Fibroblast of villous mesenchyme (primary cell): ENCODE measurements at regions not wholly inside any gene's neighbourhood (a gene's known extent, or its start where the extent isn't known, plus 50 kb on each side); places are given as distances from the start of the nearest gene placed in this dataset.

Experiments
- DNase-seq: peaks from one replicate; pipeline ENCODE4 v3.0.0-alpha.2; 2010; ENCODE audit warnings: low read depth
- H3K4me3 ChIP-seq: 2 replicates; pipeline ENCODE4 v1.5.1; 2011; ENCODE audit warnings: low read depth, mild to moderate bottlenecking, low read length
- CTCF ChIP-seq: IDR thresholded peaks from 2 replicates; pipeline ENCODE4 v1.5.1; 2012; ENCODE audit warnings: low read depth, mild to moderate bottlenecking, low read length; ENCODE audit not compliant: insufficient read depth

DNA sequence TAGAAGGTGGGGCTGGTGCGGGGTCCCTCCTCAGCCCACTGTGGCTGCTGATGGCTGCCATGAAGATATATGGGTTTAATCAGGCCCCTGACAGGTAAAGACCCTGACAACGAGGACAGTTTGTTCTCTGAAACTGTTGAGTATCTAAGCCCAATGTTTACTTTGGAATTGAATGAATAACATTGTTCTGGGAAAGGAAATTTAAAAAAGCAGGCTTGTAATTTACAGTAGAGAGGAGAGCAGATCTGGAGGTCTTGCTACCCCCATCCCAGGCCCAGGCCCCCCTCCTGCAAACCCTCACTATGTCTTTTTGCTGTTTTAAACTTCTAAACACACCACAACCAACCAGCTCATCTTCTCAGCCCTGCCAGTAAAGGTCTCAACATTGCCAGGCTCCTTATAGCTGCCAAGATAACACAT, 171.3 kb downstream of the CDC5L start:
- H3K4me3 ChIP-seq: no peak overlapping the region
- DNase-seq: no peak
- TF ChIP-seq CTCF: no peak

DNA sequence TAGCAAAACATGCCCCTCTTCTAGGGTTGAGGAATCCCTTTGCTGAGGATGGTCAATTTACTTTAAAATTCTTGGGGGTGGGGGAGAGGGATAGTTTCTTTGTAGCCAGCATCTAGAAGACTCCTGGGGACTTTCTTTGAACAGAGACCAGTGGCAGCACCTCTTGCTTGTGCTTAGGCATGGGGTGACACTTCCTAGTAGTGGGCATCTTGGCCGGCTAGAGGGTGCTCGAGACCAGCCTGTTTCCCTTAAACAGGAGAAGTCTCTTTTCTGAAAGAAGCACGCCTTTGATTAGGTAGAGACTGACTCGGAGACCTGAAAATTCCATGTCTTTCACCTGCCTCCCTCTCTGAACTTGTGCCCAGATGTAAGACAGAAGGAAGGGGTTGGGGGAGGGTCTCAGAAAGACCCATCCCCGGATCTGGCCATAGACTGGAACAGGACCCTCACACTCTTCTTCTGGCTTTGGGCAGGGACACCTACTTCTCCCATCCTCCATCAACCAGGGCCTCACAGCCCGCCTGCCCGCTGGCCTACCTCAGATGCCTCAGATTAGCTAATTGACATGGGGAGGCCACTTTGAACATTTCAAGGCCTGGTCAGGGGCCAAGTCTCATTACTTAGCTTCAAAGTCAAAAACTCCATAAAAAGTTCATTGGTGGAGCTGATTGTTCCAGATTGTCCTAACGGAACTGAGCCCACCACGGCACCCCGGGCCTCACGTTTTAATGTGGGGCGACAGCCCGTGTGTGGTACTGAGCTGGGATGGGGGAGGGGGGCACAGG, 172.2 kb downstream of the CDC5L start:
- no peak for TF ChIP-seq CTCF
- H3K4me3 ChIP-seq: no peak overlapping the region
- no peak for DNase-seq

DNA sequence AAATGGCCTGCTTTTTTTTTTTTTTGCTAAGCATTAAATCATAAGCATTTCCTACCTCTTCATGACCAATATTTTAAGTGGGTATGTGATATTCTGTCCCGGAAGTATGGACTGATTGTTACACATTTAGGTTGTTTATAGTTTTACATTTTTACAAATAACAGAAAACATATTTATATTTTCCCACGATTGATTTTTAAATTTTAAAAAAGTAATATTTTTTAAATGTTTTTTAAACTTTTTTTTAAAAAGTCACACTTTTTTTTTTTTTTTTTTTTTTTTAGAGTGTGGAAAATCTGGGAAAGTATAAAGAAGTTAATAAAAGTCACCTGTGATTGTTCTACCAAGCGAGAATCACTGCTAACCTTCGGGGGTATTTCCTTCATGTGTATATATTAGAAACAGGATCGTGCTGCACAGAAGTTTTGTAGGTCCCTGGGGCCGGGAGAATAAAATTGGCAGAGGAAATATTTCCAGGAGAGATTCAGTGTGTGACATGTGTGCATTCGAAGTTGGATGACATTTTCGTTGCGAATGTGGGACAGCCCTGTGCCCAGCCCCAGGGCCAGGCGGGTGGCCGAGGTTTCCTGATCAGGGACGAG, 173.1 kb downstream of the CDC5L start:
- H3K4me3 ChIP-seq: no peak overlapping the region
- no peak for TF ChIP-seq CTCF
- no peak for DNase-seq

GRCh38 chr6:44561060-44561623, 173.6 kb downstream of the CDC5L start:
- H3K4me3 ChIP-seq: no peak overlapping the region
- TF ChIP-seq CTCF: no peak
- DNase-seq: no peak

DNA sequence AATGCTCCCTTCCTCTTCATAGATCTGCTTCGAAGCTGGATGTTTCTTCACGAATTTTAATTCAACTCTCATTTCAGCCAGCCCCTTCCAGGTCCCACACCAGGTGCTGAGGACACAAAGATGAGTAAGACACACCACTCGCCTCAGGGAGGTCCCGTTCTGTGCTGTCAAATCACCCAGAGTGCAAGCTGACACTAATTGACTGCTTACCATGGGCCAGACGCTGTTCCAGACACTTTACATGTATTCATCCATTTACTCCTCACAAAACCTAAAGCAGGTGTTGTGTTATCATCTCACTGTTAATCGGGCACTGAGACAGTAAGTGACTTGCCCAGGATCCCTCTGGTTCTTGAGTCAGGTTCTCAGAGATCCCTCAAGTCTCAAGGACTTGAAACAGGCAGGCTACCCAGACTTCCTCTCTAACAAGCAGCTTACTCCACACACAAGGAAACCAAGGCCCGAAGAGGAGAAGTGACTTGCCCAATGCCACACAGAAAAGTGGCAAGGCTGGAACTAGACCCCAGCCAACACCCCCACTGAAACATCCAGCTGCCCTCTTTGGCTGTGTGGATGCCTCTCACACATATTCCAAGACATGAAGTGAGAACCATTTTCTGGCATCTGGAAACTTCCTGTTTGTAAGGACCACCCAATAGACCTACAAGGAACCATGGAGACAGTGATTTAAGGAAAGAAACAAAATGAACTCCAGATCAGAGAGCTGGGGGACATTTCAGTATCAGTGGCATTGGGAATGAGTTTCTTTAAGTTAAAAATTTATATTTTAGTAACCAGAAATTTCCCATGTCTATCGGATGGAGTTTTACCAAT, 174.5 kb downstream of the CDC5L start:
- no peak for TF ChIP-seq CTCF
- H3K4me3 ChIP-seq: no peak overlapping the region
- no peak for DNase-seq

GRCh38 chr6:44563397-44563796, 175.9 kb downstream of the CDC5L start:
- H3K4me3 ChIP-seq: no peak overlapping the region
- no peak for DNase-seq
- no peak for TF ChIP-seq CTCF
